H1 (cell line): ENCODE measurements at regions not wholly inside any gene's neighbourhood (a gene's known extent, or its start where the extent isn't known, plus 50 kb on each side); places are given as distances from the start of the nearest gene placed in this dataset.

Experiments used
- ASH2L ChIP-seq: fragments of 200-600, 300-600 bp; sonication (generic); IDR thresholded peaks from one replicate; pipeline ENCODE4 v1.7.1; 2017; ENCODE audit warnings: low read length
- CBX8 ChIP-seq: fragments of 300-800, 300-1000 bp; sonication (generic); IDR thresholded peaks from 2 replicates; pipeline ENCODE4 v1.7.1; 2016; ENCODE audit warnings: low read depth, low read length, borderline replicate concordance
- CREB1 ChIP-seq: IDR thresholded peaks from 2 replicates; pipeline ENCODE4 v1.6.1; 2012; ENCODE audit warnings: inconsistent platforms
- CTBP2 ChIP-seq: IDR thresholded peaks from 2 replicates; pipeline ENCODE4 v1.7.0; 2011; ENCODE audit warnings: borderline replicate concordance, mild to moderate bottlenecking, moderate library complexity, mixed read lengths, low read length; ENCODE audit not compliant: insufficient read depth, insufficient read length
- KDM1A ChIP-seq: fragments of 200-600, 300-600 bp; sonication (generic); IDR thresholded peaks from 2 replicates; pipeline ENCODE4 v1.7.1; 2016; ENCODE audit warnings: mild to moderate bottlenecking, low read length, borderline replicate concordance
- POLR2A ChIP-seq, 2 experiments: IDR thresholded peaks; 1 replicate in 1 of 2; 2 replicates in 1 of 2; pipeline ENCODE4 v1.6.1; 2011; ENCODE audit warnings: low read depth in 2 of 2, low read length in 2 of 2, mild to moderate bottlenecking in 2 of 2; ENCODE audit errors: control extremely low read depth in 1 of 2
- POU5F1 ChIP-seq: IDR thresholded peaks from 2 replicates; pipeline ENCODE4 v1.6.1; 2011; ENCODE audit warnings: low read depth, mild to moderate bottlenecking, low read length, moderate library complexity
- RFX5 ChIP-seq: IDR thresholded peaks from 2 replicates; pipeline ENCODE4 v1.6.1; 2011; ENCODE audit warnings: low read depth, low read length, improper control_type of control experiment, borderline replicate concordance
- SIX5 ChIP-seq: IDR thresholded peaks from 2 replicates; pipeline ENCODE4 v1.6.1; 2011; ENCODE audit warnings: mild to moderate bottlenecking, low read depth, low read length
- TF ChIP-seq, protein P1 (sequence below): fragments of 300-600 bp; sonication (generic); IDR thresholded peaks from 2 replicates; pipeline ENCODE4 v1.7.1; 2012; ENCODE audit warnings: low read length, moderate library complexity, mild to moderate bottlenecking, inconsistent platforms; ENCODE audit not compliant: insufficient replicate concordance
- TF ChIP-seq, protein P2 (sequence below), 3 experiments: IDR thresholded peaks; 1 replicate in 2 of 3; 2 replicates in 1 of 3; pipeline versions ENCODE4 v1.5.1 to v1.6.1; 2011; ENCODE audit warnings: low read length in 3 of 3, mild to moderate bottlenecking in 3 of 3, inconsistent platforms in 2 of 3, low read depth in 1 of 3, moderate library complexity in 1 of 3; ENCODE audit not compliant: insufficient read depth in 1 of 3; ENCODE audit errors: control extremely low read depth in 1 of 3

DNA sequence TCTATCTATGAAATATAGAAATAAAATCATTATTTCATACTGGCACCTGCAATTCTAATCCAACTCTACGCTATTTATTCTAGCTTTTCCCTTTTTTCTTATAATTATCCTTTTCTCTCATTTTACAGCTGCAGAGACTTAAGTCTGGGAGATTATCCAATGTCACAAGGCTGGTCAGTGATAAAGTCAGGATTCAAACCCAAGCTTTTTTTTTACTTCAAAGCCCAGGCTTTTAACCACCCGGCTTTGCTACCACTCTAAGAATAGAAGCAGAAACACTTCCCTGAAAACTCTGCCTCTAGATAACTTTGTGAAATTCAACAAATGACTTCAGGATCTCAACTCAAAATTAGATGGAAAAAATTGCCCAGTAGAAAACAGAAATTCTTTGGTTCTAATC lies 552.5 kb downstream of the IPMK start (continued):
- TF ChIP-seq, protein P1, sequence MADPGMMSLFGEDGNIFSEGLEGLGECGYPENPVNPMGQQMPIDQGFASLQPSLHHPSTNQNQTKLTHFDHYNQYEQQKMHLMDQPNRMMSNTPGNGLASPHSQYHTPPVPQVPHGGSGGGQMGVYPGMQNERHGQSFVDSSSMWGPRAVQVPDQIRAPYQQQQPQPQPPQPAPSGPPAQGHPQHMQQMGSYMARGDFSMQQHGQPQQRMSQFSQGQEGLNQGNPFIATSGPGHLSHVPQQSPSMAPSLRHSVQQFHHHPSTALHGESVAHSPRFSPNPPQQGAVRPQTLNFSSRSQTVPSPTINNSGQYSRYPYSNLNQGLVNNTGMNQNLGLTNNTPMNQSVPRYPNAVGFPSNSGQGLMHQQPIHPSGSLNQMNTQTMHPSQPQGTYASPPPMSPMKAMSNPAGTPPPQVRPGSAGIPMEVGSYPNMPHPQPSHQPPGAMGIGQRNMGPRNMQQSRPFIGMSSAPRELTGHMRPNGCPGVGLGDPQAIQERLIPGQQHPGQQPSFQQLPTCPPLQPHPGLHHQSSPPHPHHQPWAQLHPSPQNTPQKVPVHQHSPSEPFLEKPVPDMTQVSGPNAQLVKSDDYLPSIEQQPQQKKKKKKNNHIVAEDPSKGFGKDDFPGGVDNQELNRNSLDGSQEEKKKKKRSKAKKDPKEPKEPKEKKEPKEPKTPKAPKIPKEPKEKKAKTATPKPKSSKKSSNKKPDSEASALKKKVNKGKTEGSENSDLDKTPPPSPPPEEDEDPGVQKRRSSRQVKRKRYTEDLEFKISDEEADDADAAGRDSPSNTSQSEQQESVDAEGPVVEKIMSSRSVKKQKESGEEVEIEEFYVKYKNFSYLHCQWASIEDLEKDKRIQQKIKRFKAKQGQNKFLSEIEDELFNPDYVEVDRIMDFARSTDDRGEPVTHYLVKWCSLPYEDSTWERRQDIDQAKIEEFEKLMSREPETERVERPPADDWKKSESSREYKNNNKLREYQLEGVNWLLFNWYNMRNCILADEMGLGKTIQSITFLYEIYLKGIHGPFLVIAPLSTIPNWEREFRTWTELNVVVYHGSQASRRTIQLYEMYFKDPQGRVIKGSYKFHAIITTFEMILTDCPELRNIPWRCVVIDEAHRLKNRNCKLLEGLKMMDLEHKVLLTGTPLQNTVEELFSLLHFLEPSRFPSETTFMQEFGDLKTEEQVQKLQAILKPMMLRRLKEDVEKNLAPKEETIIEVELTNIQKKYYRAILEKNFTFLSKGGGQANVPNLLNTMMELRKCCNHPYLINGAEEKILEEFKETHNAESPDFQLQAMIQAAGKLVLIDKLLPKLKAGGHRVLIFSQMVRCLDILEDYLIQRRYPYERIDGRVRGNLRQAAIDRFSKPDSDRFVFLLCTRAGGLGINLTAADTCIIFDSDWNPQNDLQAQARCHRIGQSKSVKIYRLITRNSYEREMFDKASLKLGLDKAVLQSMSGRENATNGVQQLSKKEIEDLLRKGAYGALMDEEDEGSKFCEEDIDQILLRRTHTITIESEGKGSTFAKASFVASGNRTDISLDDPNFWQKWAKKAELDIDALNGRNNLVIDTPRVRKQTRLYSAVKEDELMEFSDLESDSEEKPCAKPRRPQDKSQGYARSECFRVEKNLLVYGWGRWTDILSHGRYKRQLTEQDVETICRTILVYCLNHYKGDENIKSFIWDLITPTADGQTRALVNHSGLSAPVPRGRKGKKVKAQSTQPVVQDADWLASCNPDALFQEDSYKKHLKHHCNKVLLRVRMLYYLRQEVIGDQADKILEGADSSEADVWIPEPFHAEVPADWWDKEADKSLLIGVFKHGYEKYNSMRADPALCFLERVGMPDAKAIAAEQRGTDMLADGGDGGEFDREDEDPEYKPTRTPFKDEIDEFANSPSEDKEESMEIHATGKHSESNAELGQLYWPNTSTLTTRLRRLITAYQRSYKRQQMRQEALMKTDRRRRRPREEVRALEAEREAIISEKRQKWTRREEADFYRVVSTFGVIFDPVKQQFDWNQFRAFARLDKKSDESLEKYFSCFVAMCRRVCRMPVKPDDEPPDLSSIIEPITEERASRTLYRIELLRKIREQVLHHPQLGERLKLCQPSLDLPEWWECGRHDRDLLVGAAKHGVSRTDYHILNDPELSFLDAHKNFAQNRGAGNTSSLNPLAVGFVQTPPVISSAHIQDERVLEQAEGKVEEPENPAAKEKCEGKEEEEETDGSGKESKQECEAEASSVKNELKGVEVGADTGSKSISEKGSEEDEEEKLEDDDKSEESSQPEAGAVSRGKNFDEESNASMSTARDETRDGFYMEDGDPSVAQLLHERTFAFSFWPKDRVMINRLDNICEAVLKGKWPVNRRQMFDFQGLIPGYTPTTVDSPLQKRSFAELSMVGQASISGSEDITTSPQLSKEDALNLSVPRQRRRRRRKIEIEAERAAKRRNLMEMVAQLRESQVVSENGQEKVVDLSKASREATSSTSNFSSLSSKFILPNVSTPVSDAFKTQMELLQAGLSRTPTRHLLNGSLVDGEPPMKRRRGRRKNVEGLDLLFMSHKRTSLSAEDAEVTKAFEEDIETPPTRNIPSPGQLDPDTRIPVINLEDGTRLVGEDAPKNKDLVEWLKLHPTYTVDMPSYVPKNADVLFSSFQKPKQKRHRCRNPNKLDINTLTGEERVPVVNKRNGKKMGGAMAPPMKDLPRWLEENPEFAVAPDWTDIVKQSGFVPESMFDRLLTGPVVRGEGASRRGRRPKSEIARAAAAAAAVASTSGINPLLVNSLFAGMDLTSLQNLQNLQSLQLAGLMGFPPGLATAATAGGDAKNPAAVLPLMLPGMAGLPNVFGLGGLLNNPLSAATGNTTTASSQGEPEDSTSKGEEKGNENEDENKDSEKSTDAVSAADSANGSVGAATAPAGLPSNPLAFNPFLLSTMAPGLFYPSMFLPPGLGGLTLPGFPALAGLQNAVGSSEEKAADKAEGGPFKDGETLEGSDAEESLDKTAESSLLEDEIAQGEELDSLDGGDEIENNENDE: no peak
- TF ChIP-seq POU5F1: no peak
- no peak for TF ChIP-seq RFX5
- TF ChIP-seq, protein P2, sequence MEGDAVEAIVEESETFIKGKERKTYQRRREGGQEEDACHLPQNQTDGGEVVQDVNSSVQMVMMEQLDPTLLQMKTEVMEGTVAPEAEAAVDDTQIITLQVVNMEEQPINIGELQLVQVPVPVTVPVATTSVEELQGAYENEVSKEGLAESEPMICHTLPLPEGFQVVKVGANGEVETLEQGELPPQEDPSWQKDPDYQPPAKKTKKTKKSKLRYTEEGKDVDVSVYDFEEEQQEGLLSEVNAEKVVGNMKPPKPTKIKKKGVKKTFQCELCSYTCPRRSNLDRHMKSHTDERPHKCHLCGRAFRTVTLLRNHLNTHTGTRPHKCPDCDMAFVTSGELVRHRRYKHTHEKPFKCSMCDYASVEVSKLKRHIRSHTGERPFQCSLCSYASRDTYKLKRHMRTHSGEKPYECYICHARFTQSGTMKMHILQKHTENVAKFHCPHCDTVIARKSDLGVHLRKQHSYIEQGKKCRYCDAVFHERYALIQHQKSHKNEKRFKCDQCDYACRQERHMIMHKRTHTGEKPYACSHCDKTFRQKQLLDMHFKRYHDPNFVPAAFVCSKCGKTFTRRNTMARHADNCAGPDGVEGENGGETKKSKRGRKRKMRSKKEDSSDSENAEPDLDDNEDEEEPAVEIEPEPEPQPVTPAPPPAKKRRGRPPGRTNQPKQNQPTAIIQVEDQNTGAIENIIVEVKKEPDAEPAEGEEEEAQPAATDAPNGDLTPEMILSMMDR (IDR thresholded peaks at IDR 0.05; ENCODE audit: control extremely low read depth in 1 of 3, insufficient read depth in 1 of 3, low read depth in 1 of 3, low read length in 3 of 3): no peak
- no peak for TF ChIP-seq CREB1
- TF ChIP-seq CTBP2: no peak
- no peak for TF ChIP-seq ASH2L
- no peak for TF ChIP-seq CBX8
- no peak for TF ChIP-seq POLR2A (IDR thresholded peaks at IDR 0.05; ENCODE audit: control extremely low read depth in 1 of 2, low read depth in 2 of 2, low read length in 2 of 2)
- no peak for TF ChIP-seq KDM1A
- TF ChIP-seq SIX5: no peak
